IPS DF 4.7 (cell line): ENCODE measurements at regions not wholly inside any gene's neighbourhood (a gene's known extent, or its start where the extent isn't known, plus 50 kb on each side); places are given as distances from the start of the nearest gene placed in this dataset.

Experiments used
- DNase-seq: peaks from one replicate; pipeline ENCODE4 v3.0.0-alpha.2; 2013; ENCODE audit warnings: low spot score; ENCODE audit errors: extremely low read depth

DNA sequence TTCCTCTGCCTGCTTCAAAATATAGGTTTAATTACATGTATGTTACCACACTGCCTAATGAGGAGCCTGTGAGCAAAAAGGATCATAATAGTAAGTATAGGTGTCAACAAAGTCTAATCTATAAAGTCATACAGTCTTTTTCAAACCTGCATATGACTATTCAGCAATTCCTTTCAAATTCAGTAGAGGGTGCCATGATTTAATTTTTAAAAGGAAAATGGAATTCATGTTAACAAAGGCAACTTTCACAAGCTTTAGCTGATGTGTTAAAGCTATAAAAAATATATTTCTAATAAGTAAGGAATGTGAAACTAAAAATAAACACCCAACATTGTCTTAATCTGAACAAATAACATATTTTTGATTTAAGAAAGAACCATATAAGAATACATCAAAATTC, 52.1 kb downstream of the MPP7 start:
- no peak for DNase-seq

DNA sequence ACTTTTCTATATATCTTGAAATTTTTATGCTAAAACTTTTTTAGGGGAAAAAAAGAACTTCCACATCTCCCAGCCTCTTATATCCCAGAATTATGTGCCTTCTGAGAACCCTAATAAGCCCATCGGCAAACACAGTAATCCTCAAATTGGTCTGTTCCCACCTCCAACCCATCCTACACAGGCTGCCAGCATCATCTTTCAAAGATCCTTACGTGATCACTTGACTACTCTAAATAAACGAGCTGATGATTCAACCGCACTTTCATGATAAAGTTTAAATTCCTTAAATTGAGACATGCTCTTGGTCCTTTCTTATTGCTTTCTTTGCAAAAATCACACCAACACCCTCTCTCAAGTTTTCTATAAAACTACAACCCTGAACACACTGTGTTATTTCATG, 52.5 kb downstream of the MPP7 start:
- no peak for DNase-seq

DNA sequence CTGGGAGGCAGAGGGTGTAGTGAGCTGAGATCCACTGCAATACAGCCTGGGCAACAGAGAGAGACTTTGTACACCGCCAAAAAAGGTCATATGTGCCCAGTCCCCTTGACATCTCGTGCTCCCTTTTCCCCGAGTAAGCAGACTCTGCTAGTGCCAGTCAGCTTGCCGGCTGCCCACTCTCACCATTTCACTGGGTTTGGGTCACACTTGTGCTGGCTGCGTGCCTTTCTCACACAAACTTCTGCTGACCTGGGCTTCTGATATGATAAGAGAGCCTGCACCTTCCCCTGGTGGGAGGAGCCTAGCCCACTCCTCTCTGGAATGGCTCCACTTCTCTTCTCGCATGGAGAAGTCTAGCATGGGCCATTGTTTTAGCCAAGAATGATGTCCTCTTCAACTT, 53.4 kb downstream of the MPP7 start:
- DNase-seq: no peak

DNA sequence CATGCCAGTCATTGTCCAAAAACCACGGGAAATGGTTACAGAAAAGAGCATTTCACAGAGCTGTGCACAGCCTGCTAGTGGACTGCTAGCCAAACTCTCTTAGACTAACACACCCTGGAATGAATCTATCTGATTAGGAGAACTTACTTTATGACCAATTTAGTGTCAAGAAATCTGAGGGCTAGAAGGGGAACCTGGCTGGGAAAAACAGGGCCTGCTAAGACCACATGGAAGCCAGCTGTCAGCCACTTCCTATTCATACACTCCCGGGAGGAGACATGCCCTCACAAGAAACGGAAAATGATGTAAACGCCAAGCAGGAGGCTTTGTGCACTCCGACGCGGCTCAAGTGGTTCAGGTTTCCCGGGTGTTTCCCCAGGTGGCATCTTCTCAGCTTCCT, 54.8 kb downstream of the MPP7 start:
- no peak for DNase-seq

DNA sequence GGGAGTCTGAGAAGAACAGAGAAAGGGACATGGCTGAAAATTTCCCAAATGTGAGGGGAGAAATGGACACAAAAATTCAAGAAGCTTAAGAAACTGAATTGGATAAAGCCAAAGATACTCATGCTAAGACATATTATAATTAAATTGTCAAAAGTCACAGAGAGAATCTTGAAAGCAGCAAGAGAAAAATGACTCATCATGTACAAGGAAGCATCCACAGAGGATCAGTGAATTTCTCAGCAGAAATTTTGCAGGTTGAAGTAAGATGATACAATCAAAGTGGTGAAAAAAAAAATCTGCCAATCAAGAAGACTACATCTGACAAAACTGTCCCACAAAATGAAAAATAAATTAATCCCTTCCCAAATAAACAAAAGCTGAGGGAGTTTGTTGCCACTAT, 56.8 kb downstream of the MPP7 start:
- no peak for DNase-seq

DNA sequence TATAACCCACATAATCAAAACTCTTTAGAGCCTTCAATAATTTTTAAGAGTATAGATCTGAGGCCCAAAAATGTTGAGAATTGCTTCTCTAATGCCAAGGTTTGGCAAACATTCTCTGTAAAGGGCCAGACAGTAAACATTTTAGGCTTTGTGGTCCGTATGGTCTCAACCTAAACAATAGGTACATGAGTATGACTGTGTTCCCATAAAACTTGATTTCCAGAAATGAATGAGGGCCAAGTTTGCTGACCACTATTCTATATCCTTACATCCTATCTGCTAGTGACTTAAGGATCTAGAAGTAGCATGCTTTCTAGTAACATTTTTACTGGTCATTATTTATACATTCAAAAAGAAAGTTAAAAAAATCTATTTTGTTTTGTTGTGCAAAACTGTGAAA, 58.9 kb downstream of the MPP7 start:
- DNase-seq: no peak

DNA sequence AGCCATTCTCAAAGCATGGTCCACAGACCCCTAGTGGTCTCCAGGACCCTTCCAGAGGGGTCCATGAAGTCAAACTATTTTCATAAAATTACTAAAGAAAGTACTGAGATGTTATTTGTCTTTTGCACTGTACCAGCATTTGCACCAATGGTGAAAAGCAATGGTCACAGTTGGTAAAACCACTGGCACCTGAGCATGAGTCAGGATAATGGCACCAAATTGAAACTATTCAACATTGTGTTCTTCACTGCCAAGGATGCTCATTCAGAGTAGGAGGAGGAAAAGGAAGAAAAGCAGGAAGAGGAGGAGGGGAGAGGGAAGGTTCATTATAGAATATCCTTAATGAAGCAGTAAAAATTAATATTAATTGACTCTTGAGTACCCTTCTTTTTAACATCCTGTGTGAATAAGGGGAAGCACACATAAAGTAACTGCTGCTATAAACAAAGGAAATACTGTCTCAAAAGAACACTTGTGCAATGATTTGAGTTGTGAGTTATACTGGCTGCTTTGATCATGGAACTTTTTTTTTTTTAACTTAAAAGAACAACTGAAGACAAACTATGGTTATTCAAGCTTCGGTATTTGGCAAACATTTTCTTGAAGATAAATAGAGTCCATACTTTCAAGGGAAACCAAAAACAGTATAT, 60.2 kb downstream of the MPP7 start:
- no peak for DNase-seq

DNA sequence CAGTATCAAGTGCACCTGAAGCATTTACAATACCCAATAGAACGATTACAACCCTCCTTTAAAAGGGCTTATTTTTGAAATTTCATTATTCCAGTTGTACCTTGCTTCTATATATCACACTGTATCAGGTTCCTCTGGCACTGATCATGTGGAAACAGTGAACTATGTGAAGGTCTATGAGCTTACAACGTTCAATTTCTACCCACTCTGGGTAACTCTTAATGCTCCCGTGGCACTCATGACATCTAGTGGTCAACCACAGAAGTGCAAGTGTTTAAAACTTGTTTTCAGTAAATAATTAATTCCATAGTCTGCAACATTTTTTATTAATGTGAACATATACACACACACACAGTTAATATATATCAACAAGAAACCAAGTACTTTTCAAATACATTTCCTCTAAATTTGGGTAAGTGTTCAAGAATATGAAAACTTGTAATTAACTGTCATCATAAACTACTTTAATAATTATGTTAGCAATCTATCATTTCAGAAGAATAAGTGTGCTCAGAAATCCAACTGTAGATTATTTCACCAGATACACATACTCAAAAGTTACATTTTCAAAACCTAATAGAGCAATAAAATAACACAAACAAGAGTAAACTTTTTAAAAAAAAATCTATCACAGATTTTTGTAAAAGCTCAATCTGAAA, 61.0 kb downstream of the MPP7 start:
- DNase-seq: no peak

DNA sequence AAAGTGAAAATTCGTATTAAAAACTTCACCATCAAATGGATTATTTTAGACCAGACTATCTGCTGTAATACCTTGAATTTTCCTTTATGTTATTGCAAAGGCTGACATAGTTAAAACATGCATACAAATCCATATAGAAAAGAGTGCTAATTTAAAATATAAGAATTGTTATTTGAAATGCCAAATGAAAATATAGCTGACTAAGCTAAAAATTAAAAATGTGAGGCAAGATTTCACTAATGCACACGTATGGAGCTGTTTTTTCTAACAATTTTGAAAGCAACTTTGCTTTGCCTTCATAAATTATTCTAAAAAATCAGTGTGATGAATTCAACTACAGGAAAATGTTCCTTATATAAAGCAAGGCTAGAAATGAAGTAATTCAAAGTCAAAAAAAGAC, 62.5 kb downstream of the MPP7 start:
- DNase-seq: no peak

DNA sequence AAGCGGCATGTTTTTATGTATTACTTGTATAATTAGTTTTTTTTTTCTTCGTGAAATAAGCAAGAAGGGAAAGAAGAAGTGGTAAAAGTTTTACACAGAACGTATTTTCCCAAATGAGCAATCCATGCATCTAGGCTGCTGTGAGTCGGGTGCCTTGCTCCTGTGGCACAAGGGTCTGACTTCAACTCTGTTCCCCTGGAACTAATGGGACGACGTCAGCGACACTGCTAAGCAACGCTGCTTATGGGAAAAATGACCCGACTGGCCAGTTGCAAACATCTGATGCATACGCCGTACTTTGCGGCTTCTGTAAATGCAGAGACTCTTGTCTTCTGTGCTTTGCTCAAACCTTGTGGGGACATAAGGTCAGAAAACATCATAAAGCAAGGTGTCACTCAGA, 66.3 kb downstream of the MPP7 start:
- DNase-seq: no peak

DNA sequence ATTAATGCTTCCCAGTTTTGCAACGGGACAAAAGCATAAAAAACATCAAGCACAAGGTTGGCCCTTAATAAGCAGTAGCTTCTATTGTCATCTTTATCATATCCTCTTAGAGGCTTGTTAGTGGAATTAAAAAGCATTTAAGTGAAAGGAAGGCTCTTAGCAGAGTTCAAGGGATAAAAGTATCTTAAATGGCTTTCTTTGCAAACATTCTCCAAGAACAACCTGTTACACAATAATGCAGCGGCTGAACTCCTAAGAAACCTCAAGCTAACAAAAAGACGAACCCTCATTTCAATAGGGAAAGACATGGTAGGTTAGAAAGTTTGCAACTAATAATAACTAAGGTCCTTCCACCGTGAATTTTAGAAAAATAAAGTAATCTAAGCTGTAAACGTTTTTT, 82.1 kb downstream of the MPP7 start:
- DNase-seq: no peak

DNA sequence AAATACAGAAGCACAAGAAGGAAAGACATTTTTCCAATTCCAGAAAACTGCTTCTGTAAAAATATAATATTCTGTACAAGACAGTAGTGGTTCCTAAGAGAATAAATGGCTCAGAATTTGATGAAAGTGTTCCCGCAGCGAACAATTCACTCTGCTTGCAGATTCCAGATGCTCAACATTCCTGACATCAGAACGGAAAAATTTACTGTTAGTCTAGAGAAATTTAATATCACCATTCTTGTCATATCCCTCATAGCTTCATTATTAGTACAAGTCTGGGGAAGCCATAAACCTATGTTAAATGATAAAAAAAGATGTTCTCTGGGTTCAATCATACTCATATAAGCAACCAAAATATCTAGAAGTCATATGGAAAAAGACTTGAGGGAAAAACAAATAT, 83.6 kb downstream of the MPP7 start:
- no peak for DNase-seq

DNA sequence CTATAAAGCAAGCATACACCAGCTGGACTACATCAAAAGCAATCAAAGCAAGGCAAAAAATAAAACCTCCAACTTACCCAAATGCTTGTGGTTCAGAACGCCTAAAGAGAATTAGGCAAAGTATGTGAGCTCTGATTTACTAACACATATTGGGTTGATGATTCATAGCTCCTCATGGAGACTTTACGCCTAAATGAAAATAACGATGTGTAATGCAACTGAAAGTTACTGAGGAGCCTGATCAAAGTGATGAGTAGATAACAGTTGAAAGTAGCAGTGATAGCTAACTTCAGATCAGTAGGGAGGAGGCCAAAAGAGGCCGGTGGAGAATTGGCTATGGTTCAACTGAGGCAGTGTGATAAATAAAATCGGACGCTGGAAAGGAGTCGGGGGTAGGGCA, 85.0 kb downstream of the MPP7 start:
- no peak for DNase-seq

DNA sequence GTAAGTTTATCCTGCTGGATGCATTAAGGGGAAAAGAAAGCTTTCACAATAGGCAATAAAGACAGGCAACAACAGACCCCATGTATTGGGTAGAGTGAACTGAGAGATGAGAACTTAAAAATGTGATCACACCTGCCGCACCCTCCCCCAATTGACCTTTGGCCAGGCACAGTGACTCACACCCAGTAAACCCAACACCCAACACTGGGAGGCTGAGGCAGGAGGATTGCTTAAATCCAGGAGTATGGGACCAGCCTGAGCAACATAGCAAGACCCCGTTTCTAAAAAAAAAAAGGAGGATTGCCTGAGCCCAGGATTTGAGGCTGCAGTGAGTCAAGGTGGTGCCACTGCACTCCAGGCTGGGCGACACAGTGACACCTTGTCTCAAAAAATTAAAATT, 86.9 kb downstream of the MPP7 start:
- no peak for DNase-seq

DNA sequence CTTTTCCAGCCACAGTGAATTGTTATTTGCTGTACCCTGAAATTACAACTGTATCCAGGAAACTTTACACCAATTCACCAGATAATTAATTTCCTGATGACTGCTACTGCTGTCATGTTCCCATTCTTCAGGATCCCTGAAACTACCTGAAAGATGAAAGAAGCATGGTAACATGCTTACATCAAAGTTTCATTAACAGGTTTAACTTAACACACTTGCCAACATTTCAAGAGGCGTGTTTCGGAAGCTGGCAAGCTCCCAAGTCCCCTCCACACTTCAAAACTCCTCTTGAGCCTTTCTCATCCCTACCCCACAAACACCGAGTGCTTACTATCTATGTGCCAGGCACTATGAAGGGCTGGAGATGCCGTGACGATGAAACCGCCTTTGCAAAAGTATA, 88.6 kb downstream of the MPP7 start:
- DNase-seq: no peak

DNA sequence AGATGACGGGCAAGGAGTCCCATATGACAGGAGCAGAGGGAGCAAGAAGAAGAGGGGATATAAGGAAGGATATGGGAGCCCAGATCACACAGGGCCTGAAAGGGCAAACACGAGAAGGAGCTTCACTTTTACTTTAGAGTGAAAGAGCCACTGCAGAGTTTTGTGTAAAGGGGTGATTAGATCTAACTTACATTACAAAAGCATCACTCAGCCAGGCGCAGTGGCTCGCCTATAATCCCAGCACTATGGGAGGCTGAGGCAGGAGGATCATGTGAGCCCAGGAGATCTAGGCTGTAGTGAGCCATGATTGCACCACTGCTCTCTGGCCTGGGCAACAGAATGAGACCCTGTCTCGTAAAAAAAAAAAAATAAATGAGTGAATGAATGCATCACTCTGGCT, 91.1 kb downstream of the MPP7 start:
- no peak for DNase-seq

DNA sequence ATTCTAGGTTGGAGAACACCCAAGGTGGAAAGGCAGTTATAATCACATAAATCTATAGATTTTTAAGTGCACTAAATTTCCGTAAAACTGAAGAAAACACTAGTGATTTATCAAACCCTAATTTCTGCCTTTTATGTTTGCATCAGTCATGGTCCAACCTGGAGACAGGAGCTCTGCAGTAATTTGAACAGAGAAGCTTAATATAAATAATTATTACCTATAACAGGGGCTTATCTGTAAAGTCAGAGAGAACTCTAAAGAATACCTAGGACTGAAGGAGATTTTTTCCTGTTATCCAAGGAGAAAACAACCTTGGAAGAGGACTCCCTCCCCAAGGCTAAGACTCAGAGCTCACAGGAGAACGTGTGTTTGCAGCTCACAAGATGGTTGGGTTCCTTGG, 95.1 kb downstream of the MPP7 start:
- no peak for DNase-seq

DNA sequence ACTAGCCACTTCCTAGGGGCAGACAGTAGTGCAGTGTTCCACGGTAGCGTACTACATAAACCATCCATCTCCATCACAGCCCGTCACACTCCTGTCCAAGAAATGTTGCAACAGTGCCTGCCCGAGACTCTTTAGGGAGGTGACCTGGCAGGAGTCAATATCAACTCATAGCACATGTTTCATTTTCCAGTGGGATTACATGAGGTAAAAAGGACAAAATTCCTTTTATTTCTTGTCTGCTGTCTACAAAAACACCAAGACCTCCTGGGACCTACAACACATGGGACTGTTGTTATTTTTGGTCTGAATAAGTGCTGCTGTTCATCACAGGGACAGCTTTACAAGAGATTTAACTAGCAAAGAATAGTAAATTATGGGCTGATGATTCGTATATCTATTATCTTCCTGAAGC, 99.9 kb downstream of the MPP7 start:
- DNase-seq: no peak

DNA sequence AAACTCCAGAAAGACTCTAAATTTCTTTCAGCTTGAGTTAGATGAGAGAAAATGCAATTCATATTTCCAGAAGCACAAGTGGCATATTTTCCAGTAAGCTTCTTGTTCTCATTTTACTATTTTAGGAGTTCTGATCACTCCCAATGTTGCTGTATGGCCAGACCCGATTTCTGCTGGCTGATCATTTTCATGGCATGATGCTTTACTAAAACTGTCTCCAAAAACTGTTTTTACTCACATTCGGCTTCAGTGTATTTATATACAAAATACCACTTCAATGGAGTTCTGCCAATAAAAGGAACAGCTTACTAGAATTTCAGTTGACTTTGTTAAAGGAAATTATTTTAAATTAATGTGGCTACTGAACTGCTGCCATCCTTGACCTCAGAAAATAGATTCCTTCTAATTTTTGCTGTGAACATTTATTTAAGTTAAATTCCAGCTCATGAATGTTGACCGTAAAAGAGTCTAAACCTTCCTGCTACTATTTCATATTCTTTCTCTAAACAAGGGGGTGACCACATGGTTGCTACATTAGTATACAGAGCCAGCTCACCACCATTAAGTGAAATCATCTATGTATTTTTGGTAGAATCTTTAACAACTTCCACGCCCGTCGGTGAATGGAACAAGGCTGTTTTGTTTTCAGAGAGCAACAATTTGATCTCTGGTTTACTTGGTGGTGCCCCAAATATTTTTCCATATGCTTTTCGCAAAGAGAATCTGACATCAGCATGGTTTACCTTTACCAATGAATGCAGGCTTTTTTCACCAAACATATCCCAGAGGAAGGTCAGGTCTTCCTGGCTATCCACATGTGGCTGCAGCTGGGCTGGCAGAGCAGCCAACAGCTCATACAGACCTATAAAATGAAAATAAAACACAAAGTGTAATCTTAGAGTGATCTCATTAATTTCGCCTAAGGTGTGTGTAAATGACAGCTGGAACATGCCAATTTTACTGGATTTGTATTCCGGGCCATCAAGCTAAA, 101.2 kb downstream of the MPP7 start:
- DNase-seq: no peak

DNA sequence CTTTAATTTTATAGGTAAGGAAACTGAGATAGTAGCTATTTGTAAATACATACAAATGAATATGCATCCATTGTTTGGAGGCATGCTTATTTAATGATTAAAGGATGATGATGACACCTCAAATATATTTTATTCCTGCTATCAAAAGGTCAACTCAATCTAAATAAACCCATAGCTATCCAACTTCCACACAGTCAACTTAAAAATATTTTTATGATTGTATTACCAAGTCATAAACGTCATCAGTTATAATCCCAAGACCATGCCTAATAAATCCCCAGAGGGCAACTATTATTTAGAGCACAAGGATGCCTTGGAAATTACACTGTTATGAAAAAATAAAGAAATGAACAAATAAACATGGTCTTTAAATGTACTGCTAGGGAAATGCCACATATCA, 102.1 kb downstream of the MPP7 start:
- no peak for DNase-seq

DNA sequence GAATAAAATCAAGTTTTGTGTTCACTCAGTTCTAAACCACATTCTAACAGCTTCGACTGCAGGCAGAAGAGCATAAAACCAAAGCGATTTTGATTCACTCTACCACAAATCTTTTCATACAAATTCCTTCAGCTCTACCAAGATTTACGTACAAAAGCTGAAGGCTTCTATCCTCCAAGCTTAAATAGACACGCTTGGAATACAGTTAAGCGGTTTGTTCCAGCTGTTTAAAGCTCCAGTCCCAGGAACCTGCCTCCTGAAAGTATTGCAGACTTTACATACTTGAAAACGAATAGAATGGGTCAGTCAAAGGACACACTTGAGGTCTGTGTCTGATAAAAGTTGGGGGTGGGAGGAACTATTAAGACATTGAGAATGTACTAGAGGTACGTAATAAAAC, 102.9 kb downstream of the MPP7 start:
- no peak for DNase-seq

DNA sequence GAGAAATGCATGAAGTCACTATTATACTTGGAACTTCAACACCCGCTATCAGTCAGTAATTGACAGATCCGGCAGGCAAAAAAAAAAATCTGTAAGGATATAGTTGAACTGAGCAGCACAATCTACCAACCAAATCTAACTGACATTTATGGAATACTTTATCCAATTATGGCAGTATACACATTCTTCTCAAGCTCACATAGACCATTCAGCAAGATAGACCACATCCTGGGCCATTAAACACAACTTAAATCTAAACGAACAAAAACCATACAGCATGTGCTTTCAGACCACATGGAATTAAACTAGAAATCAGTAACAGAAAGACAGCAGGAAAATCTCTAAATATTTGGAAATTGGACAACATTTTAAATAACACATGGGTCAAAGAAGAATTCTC, 112.7 kb downstream of the MPP7 start:
- DNase-seq: no peak
